Cardiac muscle cell (in vitro differentiated cells and primary cell): ENCODE measurements at regions not wholly inside any gene's neighbourhood (a gene's known extent, or its start where the extent isn't known, plus 50 kb on each side); places are given as distances from the start of the nearest gene placed in this dataset.

ENCODE experiments used
- DNase-seq, 2 donors: peaks; one replicate each; pipeline versions ENCODE4 v3.0.0 to v3.0.0-alpha.2; 2010 to 2017; ENCODE audit warnings: low read depth in 1 of 2, low spot score in 1 of 2
- H3K27ac ChIP-seq: fragments of 200-600 bp; sonication (generic); 2 replicates; pipeline ENCODE4 v1.5.1; 2016
- H3K27me3 ChIP-seq: fragments of 200-600 bp; sonication (generic); 2 replicates; pipeline ENCODE4 v1.6.0; 2016; ENCODE audit warnings: control low read depth
- H3K36me3 ChIP-seq: fragments of 200-600 bp; sonication (generic); 2 replicates; pipeline ENCODE4 v1.5.1; 2016; ENCODE audit warnings: control low read depth
- H3K4me1 ChIP-seq: fragments of 200-600 bp; sonication (generic); 2 replicates; pipeline ENCODE4 v1.8.1; 2017; ENCODE audit warnings: low read depth, mild to moderate bottlenecking, mixed run types
- H3K4me3 ChIP-seq: fragments of 200-600 bp; sonication (generic); 2 replicates; pipeline ENCODE4 v1.5.1; 2016; ENCODE audit warnings: mild to moderate bottlenecking
- H3K9me3 ChIP-seq: fragments of 200-600 bp; sonication (generic); 2 replicates; pipeline ENCODE4 v1.5.1; 2017; ENCODE audit warnings: low read depth, mild to moderate bottlenecking, control low read depth
- CTCF ChIP-seq: IDR thresholded peaks from 2 replicates; pipeline ENCODE4 v1.5.1; 2012; ENCODE audit warnings: low read depth, mild to moderate bottlenecking, low read length

- no peak overlapping the region for H3K4me3 ChIP-seq
- H3K27me3 ChIP-seq = no peaks in the 10 kb centered on the region
- DNase-seq = no peak
- H3K36me3 ChIP-seq = no peaks in the 10 kb centered on the region
- H3K4me1 ChIP-seq = no peaks in the 10 kb centered on the region
- H3K27ac ChIP-seq = no peak overlapping the region
- no peaks in the 10 kb centered on the region for H3K9me3 ChIP-seq
- TF ChIP-seq CTCF = no peak
These were observed 136.4 kb upstream of the CNTN3 start for GRCh38 chr3:74750901-74751300.

GRCh38 chr3:74739242-74739641, 124.8 kb upstream of the CNTN3 start:
- H3K27ac ChIP-seq = no peak overlapping the region
- TF ChIP-seq CTCF = no peak
- no peaks in the 10 kb centered on the region for H3K36me3 ChIP-seq
- H3K4me1 ChIP-seq = peaks cover 7% of the 10 kb centered on the region
- no peaks in the 10 kb centered on the region for H3K27me3 ChIP-seq
- no peaks in the 10 kb centered on the region for H3K9me3 ChIP-seq
- DNase-seq = no peak
- no peak overlapping the region for H3K4me3 ChIP-seq

- H3K4me3 ChIP-seq = no peak overlapping the region
- H3K9me3 ChIP-seq = no peaks in the 10 kb centered on the region
- no peaks in the 10 kb centered on the region for H3K36me3 ChIP-seq
- no peaks in the 10 kb centered on the region for H3K27me3 ChIP-seq
- no peak for TF ChIP-seq CTCF
- H3K27ac ChIP-seq = no peak overlapping the region
- no peak for DNase-seq
- no peaks in the 10 kb centered on the region for H3K4me1 ChIP-seq
These were observed 107.8 kb upstream of the CNTN3 start for GRCh38 chr3:74722211-74722610.

- H3K36me3 ChIP-seq = no peaks in the 10 kb centered on the region
- no peaks in the 10 kb centered on the region for H3K4me1 ChIP-seq
- no peaks in the 10 kb centered on the region for H3K27me3 ChIP-seq
- no peak overlapping the region for H3K27ac ChIP-seq
- no peak for TF ChIP-seq CTCF
- H3K4me3 ChIP-seq = no peak overlapping the region
- no peak for DNase-seq
- no peaks in the 10 kb centered on the region for H3K9me3 ChIP-seq
These were observed 99.5 kb upstream of the CNTN3 start for GRCh38 chr3:74713977-74714376.

GRCh38 chr3:74711913-74712512, 97.6 kb upstream of the CNTN3 start:
- no peaks in the 10 kb centered on the region for H3K4me1 ChIP-seq
- no peak overlapping the region for H3K4me3 ChIP-seq
- no peaks in the 10 kb centered on the region for H3K27me3 ChIP-seq
- DNase-seq = no peak
- H3K27ac ChIP-seq = no peak overlapping the region
- no peaks in the 10 kb centered on the region for H3K9me3 ChIP-seq
- no peaks in the 10 kb centered on the region for H3K36me3 ChIP-seq
- TF ChIP-seq CTCF = no peak

- Histone ChIP-seq H3K4me3 (no peak overlapping the region), H3K36me3 (no peaks in the 10 kb centered on the region), H3K27me3 (no peaks in the 10 kb centered on the region), H3K4me1 (no peaks in the 10 kb centered on the region), H3K9me3 (no peaks in the 10 kb centered on the region), H3K27ac (no peak overlapping the region)
- DNase-seq = no peak
- no peak for TF ChIP-seq CTCF
These were observed 95.5 kb upstream of the CNTN3 start for GRCh38 chr3:74709951-74710350.
